ENCODE measurements at regions not wholly inside any gene's neighbourhood (a gene's known extent, or its start where the extent isn't known, plus 50 kb on each side); places are given as distances from the start of the nearest gene placed in this dataset.

- DNase-seq: no peak
Measured at GRCh38 chr12:114780746-114781399, 96.9 kb upstream of the TBX3 start.

- DNase-seq: no peak
Measured at GRCh38 chr12:114779647-114780046, 95.7 kb upstream of the TBX3 start.

GRCh38 chr12:114779186-114779585 lies 95.2 kb upstream of the TBX3 start:
- DNase-seq: no peak

GRCh38 chr12:114776731-114777442 lies 92.9 kb upstream of the TBX3 start:
- peak; percentile 78 for DNase-seq

- no peak for DNase-seq
Measured at GRCh38 chr12:114774699-114775098, 90.7 kb upstream of the TBX3 start.

- no peak for DNase-seq
Measured at GRCh38 chr12:114774197-114774596, 90.2 kb upstream of the TBX3 start.

GRCh38 chr12:114770323-114770722 lies 86.3 kb upstream of the TBX3 start:
- DNase-seq: no peak

GRCh38 chr12:114769634-114770033 lies 85.7 kb upstream of the TBX3 start:
- DNase-seq: no peak

GRCh38 chr12:114767906-114768722 lies 84.1 kb upstream of the TBX3 start:
- peak; percentile 30 for DNase-seq

- DNase-seq: no peak
Measured at GRCh38 chr12:114767084-114767760, 83.2 kb upstream of the TBX3 start.

GRCh38 chr12:114765960-114766691 lies 82.2 kb upstream of the TBX3 start:
- DNase-seq: no peak

GRCh38 chr12:114764510-114764909 lies 80.5 kb upstream of the TBX3 start:
- DNase-seq: no peak

- peak; percentile 63 for DNase-seq
Measured at GRCh38 chr12:114762490-114763110, 78.6 kb upstream of the TBX3 start.

- no peak for DNase-seq
Measured at GRCh38 chr12:114760151-114760877, 76.3 kb upstream of the TBX3 start.

- DNase-seq: no peak
Measured at GRCh38 chr12:114759635-114760034, 75.7 kb upstream of the TBX3 start.

GRCh38 chr12:114757684-114758325 lies 73.8 kb upstream of the TBX3 start:
- no peak for DNase-seq

- no peak for DNase-seq
Measured at GRCh38 chr12:114752217-114752616, 68.2 kb upstream of the TBX3 start.

GRCh38 chr12:114751712-114752111 lies 67.7 kb upstream of the TBX3 start:
- no peak for DNase-seq

GRCh38 chr12:114750917-114751316 lies 66.9 kb upstream of the TBX3 start:
- DNase-seq: no peak

- no peak for DNase-seq
Measured at GRCh38 chr12:114749065-114749464, 65.1 kb upstream of the TBX3 start.
